NB4 (cell line): ENCODE measurements at regions not wholly inside any gene's neighbourhood (a gene's known extent, or its start where the extent isn't known, plus 50 kb on each side); places are given as distances from the start of the nearest gene placed in this dataset.

Experiments
- DNase-seq: peaks from one replicate; pipeline ENCODE4 v3.0.0; 2010; ENCODE audit warnings: low read depth
- H3K4me3 ChIP-seq: one replicate; pipeline ENCODE4 v1.5.1; 2011; ENCODE audit warnings: mild to moderate bottlenecking, low read depth, low read length, moderate library complexity
- MYC ChIP-seq: IDR thresholded peaks from 2 replicates; pipeline ENCODE4 v1.6.1; 2011; ENCODE audit warnings: low read depth, low read length
- POLR2A ChIP-seq: IDR thresholded peaks from 2 replicates; pipeline ENCODE4 v1.6.1; 2011; ENCODE audit warnings: mild to moderate bottlenecking; ENCODE audit not compliant: insufficient read length; ENCODE audit errors: extremely low read depth
- TF ChIP-seq, protein P1 (sequence below): IDR thresholded peaks from 2 replicates; pipeline ENCODE4 v1.6.1; 2011; ENCODE audit warnings: low read depth, low read length
- TF ChIP-seq, protein P2 (sequence below): IDR thresholded peaks from one replicate; pipeline ENCODE4 v1.5.1; 2012; ENCODE audit warnings: low read depth, low read length

DNA sequence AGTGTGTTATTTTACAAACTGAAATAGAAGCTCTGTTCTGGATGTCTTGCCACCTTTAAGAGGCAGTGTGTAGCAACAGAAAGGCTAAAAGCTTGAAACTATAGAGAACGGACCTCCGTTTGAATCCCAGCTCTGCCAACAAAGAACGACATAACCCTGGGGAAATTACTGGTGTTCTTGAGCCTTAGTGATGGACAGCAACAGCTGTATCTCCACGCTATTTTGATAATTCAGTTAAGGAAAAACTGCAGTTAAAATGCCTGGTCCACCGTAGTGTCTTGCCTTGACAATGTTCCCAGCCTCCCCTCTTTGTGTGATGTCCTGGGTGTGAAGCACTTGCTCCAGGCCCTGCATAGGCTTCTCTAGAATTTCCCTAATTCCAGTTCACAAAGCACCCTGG is 256.8 kb upstream of the HS3ST1 start:
- TF ChIP-seq, protein P1, sequence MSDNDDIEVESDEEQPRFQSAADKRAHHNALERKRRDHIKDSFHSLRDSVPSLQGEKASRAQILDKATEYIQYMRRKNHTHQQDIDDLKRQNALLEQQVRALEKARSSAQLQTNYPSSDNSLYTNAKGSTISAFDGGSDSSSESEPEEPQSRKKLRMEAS: no peak
- TF ChIP-seq, protein P2, sequence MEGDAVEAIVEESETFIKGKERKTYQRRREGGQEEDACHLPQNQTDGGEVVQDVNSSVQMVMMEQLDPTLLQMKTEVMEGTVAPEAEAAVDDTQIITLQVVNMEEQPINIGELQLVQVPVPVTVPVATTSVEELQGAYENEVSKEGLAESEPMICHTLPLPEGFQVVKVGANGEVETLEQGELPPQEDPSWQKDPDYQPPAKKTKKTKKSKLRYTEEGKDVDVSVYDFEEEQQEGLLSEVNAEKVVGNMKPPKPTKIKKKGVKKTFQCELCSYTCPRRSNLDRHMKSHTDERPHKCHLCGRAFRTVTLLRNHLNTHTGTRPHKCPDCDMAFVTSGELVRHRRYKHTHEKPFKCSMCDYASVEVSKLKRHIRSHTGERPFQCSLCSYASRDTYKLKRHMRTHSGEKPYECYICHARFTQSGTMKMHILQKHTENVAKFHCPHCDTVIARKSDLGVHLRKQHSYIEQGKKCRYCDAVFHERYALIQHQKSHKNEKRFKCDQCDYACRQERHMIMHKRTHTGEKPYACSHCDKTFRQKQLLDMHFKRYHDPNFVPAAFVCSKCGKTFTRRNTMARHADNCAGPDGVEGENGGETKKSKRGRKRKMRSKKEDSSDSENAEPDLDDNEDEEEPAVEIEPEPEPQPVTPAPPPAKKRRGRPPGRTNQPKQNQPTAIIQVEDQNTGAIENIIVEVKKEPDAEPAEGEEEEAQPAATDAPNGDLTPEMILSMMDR: no peak
- TF ChIP-seq MYC: no peak
- no peak for TF ChIP-seq POLR2A
- H3K4me3 ChIP-seq: no peak overlapping the region
- no peak for DNase-seq

DNA sequence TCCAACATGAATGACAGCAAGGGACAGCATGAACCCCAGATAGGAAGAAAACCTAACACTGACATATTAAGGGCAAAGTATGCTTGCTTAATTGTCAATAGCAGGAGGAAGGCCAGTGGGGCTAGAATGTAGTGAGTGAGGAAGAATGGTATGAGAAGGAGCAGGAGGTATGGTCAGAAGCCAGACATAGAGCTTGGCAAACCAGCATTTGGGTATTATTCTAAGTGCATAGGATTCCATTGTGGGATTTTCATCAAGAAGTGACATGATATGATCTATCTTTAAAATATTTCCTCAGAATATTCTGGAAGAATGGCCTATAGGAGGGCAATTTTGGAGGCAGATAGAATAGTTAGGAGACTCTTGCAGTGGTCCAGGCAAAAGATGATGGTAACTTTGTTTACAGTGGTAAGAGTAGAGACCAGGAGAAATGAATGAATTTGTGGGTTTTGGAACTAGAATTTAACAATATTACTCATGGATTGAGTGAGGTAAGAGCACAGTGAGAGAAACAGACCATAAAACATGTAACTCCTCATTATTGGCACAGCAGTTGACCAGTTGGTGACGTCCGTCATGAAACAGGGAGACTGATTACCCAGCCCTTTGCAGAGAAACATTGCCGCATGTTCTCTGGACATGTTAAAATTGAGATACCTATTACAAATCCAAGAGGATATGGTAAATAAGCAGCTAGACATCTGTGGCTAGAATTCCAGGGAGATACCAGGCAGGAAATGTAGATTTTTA is 246.5 kb upstream of the HS3ST1 start:
- no peak overlapping the region for H3K4me3 ChIP-seq
- DNase-seq: no peak
- no peak for TF ChIP-seq MYC
- TF ChIP-seq POLR2A: no peak
- TF ChIP-seq, protein P1: no peak
- TF ChIP-seq, protein P2: no peak

DNA sequence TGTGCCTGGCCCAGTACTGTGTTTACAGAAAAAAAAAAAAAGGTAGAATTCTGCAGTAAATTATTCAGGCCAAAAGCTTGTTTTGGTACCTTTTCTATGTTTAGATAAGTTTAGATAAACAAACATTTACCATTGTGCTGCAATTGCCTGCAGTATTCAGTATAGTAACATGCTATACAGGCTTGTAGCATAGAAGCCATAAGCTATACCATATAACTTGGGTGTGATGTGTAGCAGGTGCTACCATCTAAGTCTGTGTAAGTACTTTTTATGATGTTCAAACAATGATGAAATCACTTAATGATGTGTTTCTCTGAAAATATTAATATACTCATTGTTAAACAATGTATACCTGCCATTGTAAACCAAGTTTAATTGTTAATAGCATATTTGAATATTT is 241.6 kb upstream of the HS3ST1 start:
- no peak overlapping the region for H3K4me3 ChIP-seq
- DNase-seq: no peak
- TF ChIP-seq, protein P1: no peak
- TF ChIP-seq POLR2A (no peak), MYC (no peak)
- TF ChIP-seq, protein P2: no peak

DNA sequence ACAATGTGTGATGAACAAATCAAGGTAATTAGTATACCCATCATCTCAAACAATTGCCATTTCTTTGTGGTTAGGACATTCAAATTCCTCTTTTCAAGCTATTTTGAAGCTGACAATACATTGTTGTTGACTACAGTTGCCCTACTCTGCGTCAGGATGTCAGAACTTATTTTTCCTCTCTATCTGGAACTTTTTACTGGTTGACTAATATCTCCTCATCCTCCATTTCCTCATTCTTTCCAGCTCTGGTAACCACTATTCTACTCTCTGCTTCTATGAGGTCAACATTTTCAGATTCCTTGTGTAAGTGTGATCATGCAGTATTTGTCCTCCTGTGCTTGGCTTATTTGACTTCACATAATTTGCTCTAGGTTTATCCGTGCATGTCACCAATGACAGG is 240.5 kb upstream of the HS3ST1 start:
- TF ChIP-seq POLR2A (no peak), MYC (no peak)
- TF ChIP-seq, protein P2: no peak
- TF ChIP-seq, protein P1: no peak
- DNase-seq: no peak
- H3K4me3 ChIP-seq: no peak overlapping the region

DNA sequence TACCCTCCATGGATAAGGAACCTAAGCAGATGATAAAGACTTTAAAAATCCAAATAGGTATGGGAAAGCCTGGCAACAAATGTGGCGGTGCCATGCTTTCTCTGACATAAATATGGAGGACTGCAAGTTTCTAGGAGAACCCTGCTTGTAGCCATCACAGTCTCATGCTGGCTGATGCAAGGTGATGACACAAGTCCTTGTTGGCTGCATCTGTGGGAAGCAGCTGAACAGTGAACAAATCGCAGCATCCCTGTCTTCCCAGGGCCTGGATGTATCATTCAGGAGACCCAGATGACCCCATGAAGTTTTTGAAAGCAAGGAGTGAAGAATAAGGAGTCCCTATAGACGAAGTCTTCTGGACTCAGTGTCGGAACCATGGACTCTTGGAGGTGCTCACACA is 234.4 kb upstream of the HS3ST1 start:
- TF ChIP-seq, protein P2: no peak
- no peak for TF ChIP-seq POLR2A
- TF ChIP-seq, protein P1: no peak
- no peak for DNase-seq
- no peak overlapping the region for H3K4me3 ChIP-seq
